ENCODE measurements at regions not wholly inside any gene's neighbourhood (a gene's known extent, or its start where the extent isn't known, plus 50 kb on each side); places are given as distances from the start of the nearest gene placed in this dataset.

- no peak overlapping the region for H3K4me3 ChIP-seq (ENCODE audit: low read depth, low read length)
- no peak for DNase-seq (ENCODE audit: low read depth)
These were observed 64.9 kb upstream of the ZSWIM2 start for GRCh38 chr2:186913870-186914269.

- no peak overlapping the region for H3K4me3 ChIP-seq (ENCODE audit: low read depth, low read length)
- no peak for DNase-seq (ENCODE audit: low read depth)
These were observed 64.0 kb upstream of the ZSWIM2 start for GRCh38 chr2:186912979-186913378.

- H3K4me3 ChIP-seq (ENCODE audit: low read depth, low read length), result no peak overlapping the region
- no peak for DNase-seq (ENCODE audit: low read depth)
These were observed 62.6 kb upstream of the ZSWIM2 start for GRCh38 chr2:186911551-186912085.

DNA sequence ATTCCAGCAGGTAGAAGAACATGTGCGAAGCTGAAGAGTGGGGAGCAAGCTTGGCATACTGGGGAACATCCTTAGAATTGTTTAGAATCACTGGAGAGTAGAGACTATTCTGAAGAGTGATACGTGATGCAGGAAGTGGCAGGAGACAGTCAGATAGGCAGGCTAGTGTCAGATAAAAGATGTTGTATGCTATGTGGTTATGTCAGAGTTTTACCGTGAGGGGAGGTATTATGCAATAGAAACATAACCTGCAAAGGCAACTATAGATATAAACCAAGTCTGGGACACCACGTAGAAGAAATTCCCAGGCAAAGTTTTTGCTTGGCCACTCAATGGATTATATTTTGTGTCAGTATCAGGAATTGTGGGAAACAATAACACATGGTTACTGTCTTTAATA lies 62.0 kb upstream of the ZSWIM2 start:
- DNase-seq (ENCODE audit: low read depth), result no peak

DNA sequence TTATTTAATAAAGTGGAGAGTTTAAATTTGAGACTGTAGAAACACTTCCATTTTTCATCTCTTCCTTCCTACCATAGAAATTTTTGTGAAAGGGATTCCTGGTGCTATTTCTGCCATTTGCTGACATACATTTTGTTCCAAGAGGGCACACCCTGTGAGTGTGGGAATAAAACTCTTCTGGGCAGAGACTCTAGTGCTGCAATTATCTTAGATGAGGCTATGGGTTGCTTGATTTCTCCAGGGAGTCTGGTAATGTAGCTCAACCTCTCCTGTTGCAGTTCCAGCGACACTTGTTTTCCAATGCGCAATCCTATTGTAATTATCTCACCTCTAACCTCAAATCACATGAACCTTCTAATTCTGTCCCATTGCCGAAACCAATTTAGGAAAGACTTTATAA lies 60.1 kb upstream of the ZSWIM2 start:
- no peak overlapping the region for H3K4me3 ChIP-seq (ENCODE audit: low read depth, low read length)
- no peak for DNase-seq (ENCODE audit: low read depth)

More for the DNA sequence above, 62.0 kb upstream of the ZSWIM2 start:
- H3K4me3 ChIP-seq (ENCODE audit: low read depth, low read length), result no peak overlapping the region

DNA sequence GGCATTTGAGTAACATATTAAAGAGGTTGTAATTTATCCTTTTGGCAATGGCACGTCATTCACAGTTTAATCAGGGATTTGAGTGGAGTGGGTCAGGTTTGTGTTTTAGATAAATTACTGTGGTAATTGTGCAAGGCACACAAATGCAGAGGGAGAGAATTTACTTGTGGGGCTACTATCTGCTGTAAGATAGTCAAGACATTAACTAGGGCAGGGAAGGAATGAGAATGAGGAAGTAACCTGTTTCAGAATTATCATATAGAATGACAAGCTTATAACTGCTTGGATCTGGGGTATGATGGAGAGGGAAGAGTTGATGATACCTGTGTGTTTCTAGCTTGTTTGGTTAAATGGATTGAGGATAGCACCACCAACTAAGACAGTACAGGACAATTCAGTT lies 58.9 kb upstream of the ZSWIM2 start:
- DNase-seq (ENCODE audit: low read depth), result no peak
- H3K4me3 ChIP-seq (ENCODE audit: low read depth, low read length), result no peak overlapping the region

DNA sequence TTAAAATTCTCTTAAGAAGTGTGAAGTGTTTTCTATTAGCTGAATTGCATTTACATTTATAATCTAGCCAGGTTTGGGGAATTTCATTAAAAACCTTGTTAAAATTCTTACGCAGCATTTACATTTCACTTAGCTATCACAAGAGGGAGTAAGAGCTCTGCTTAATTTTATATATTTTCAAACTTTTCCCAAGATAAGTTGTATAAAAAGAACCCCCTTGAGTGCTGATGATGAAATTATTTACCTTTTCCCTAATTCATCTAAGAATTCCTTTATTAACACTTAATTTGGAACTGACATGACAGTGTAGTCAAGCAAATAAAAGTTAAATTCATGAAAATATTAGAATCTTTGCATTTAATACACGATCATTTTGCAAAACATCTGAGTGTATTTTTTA lies 54.2 kb upstream of the ZSWIM2 start:
- no peak overlapping the region for H3K4me3 ChIP-seq (ENCODE audit: low read depth, low read length)
- no peak for DNase-seq (ENCODE audit: low read depth)

All from skeletal muscle cell (primary cell).